K562 (cell line): ENCODE measurements at regions not wholly inside any gene's neighbourhood (a gene's known extent, or its start where the extent isn't known, plus 50 kb on each side); places are given as distances from the start of the nearest gene placed in this dataset.

ENCODE experiments used
- ATAC-seq: fragments of 200-7000 bp; cut with Tn5 transposase; 3 replicates; pipeline ENCODE4 v1.9.1; 2020; ENCODE audit warnings: moderate library complexity
- BruUV-seq: library from RNA; stranded (reverse); fragments of 400-500 nt; replicated peaks from 2 replicates; lab custom pipeline; 2021; lab: Mats Ljungman, UMichigan
- CTCF ChIA-PET: fragments of 300-600 bp; formaldehyde crosslinking; extraction: SDS; loops from one replicate; lab custom pipeline; 2021; ENCODE audit warnings: low intra/inter-chr PET ratio; lab: Yijun Ruan, JAX
- POLR2A ChIA-PET: fragments of 300-600, 350-650 bp; sonication (Branson Sonifier 250); formaldehyde crosslinking; extraction: SDS; loops from one replicate; lab custom pipeline; 2021; ENCODE audit warnings: antibody characterized with exemption, inconsistent platforms; lab: Yijun Ruan, JAX
- DNase-seq, 4 experiments: peaks; one replicate each; pipeline versions ENCODE4 v3.0.0 to v3.0.0-alpha.2; 2011 to 2018; ENCODE audit warnings: low spot score in 3 of 4, mixed read lengths in 3 of 4; ENCODE audit errors: extremely low read depth in 1 of 4
- FAIRE-seq: peaks from 2 replicates; lab custom pipeline; 2011; peaks lifted over from hg19 to GRCh38; lab: Jason Lieb, UNC
- H2AFZ ChIP-seq: 2 replicates; pipeline ENCODE4 v1.6.0; 2011; ENCODE audit warnings: low read depth, low read length, control low read depth, inconsistent platforms
- H3K27ac ChIP-seq: fragments of 200-600 bp; 3 replicates; pipeline ENCODE4 v1.8.0; 2011; ENCODE audit warnings: low read depth, mild to moderate bottlenecking, control low read depth, inconsistent platforms, low read length, moderate library complexity, mixed read lengths; ENCODE audit errors: extremely low read depth
- H3K27me3 ChIP-seq, 2 experiments: fragments of 300-600 bp in 1 of 2; 2 replicates in 1 of 2; 3 replicates in 1 of 2; pipeline versions ENCODE4 v1.6.0 to v1.8.0; 2011; ENCODE audit warnings: inconsistent platforms in 2 of 2, low read length in 2 of 2, mild to moderate bottlenecking in 1 of 2, mixed read lengths in 1 of 2, moderate library complexity in 1 of 2; ENCODE audit not compliant: control insufficient read depth in 2 of 2, insufficient read depth in 2 of 2
- H3K36me3 ChIP-seq: fragments of 300-600 bp; 3 replicates; pipeline ENCODE4 v1.8.0; 2011; ENCODE audit warnings: mild to moderate bottlenecking, low read length, inconsistent platforms; ENCODE audit not compliant: control insufficient read depth, insufficient read depth
- H3K4me1 ChIP-seq, 2 experiments: fragments of 200-600 bp in 1 of 2; replicated peaks in 1 of 2; 2 replicates in 1 of 2; 3 replicates in 1 of 2; pipeline versions ENCODE4 v1.5.1 to v1.8.0; 2011; ENCODE audit warnings: inconsistent platforms in 2 of 2, low read length in 2 of 2, mild to moderate bottlenecking in 1 of 2, mixed read lengths in 1 of 2, moderate library complexity in 1 of 2; ENCODE audit not compliant: control insufficient read depth in 2 of 2, insufficient read depth in 2 of 2
- H3K4me2 ChIP-seq: 2 replicates; pipeline ENCODE4 v1.6.1; 2011; ENCODE audit warnings: low read length, control low read depth, inconsistent platforms, mixed read lengths; ENCODE audit not compliant: insufficient read depth
- H3K4me3 ChIP-seq: fragments of 200-600 bp; sonication (generic), shearing (Covaris generic); 2 replicates; pipeline ENCODE4 v1.5.1; 2016; ENCODE audit warnings: control low read depth, inconsistent platforms
- H3K79me2 ChIP-seq: fragments of 200-600 bp; 3 replicates; pipeline ENCODE4 v1.8.0; 2011; ENCODE audit warnings: low read length, inconsistent platforms; ENCODE audit not compliant: control insufficient read depth, insufficient read depth
- H3K9ac ChIP-seq, 2 experiments: 2 replicates each; pipeline versions ENCODE4 v1.6.0 to v1.6.1; 2011; ENCODE audit warnings: low read depth in 2 of 2, low read length in 2 of 2, control low read depth in 1 of 2, inconsistent platforms in 1 of 2, mild to moderate bottlenecking in 1 of 2, mixed read lengths in 1 of 2; ENCODE audit not compliant: insufficient read depth in 1 of 2
- H3K9me1 ChIP-seq: one replicate; pipeline ENCODE4 v1.6.0; 2011; ENCODE audit warnings: inconsistent platforms, mild to moderate bottlenecking, low read length, moderate library complexity; ENCODE audit not compliant: control insufficient read depth, insufficient read depth
- H3K9me3 ChIP-seq: replicated peaks from 2 replicates; pipeline ENCODE4 v1.5.1; 2011; ENCODE audit warnings: low read depth, low read length, inconsistent platforms; ENCODE audit not compliant: control insufficient read depth, insufficient read depth
- H4K20me1 ChIP-seq: replicated peaks from 2 replicates; pipeline ENCODE4 v1.6.1; 2011; ENCODE audit warnings: low read length, inconsistent platforms, mixed read lengths; ENCODE audit not compliant: control insufficient read depth, insufficient read depth
- BDP1 ChIP-seq: IDR thresholded peaks from 3 replicates; pipeline ENCODE4 v1.6.1; 2011; ENCODE audit not compliant: insufficient read length, insufficient read depth
- CBX5 ChIP-seq: IDR thresholded peaks from 2 replicates; pipeline ENCODE4 v1.6.1; 2014; ENCODE audit warnings: low read depth, borderline replicate concordance
- DIDO1 ChIP-seq: fragments of 450-650 bp; IDR thresholded peaks from 2 replicates; pipeline ENCODE4 v1.6.1; 2016; ENCODE audit warnings: low read depth, missing biosample characterization, missing genetic modification characterization
- EP300 ChIP-seq: IDR thresholded peaks from 2 replicates; pipeline ENCODE4 v1.6.1; 2012; ENCODE audit warnings: low read length, improper control_type of control experiment
- HCFC1 ChIP-seq: IDR thresholded peaks from 2 replicates; pipeline ENCODE4 v1.6.1; 2012; ENCODE audit warnings: low read depth, low read length, improper control_type of control experiment
- IFI16 ChIP-seq: fragments of 250-450 bp; sonication (Bioruptor Pico); IDR thresholded peaks from 2 replicates; pipeline ENCODE4 v2.1.2; 2022; ENCODE audit warnings: mild to moderate bottlenecking, inconsistent platforms
- MECOM ChIP-seq: fragments of 250-450 bp; sonication (Bioruptor Pico); IDR thresholded peaks from 2 replicates; pipeline ENCODE4 v1.8.0; 2022; ENCODE audit warnings: inconsistent platforms
- RFX5 ChIP-seq: IDR thresholded peaks from 2 replicates; pipeline ENCODE4 v1.6.1; 2011; ENCODE audit warnings: low read depth, mild to moderate bottlenecking, improper control_type of control experiment, low read length
- SREBF2 ChIP-seq: sonication (generic); formaldehyde crosslinking; IDR thresholded peaks from 2 replicates; pipeline ENCODE4 v1.4.0; 2020; ENCODE audit warnings: mild to moderate bottlenecking, missing genetic modification reagents
- WGBS: fragments of 100-300 bp; shearing (Covaris generic); methylation state at CpG from one replicate; pipeline ENCODE4 v1.1.6; 2016; ENCODE audit warnings: low coverage, mixed read lengths; ENCODE audit not compliant: insufficient coverage; ENCODE audit errors: missing lambda C conversion rate; 5-methylcytosine and 5-hydroxymethylcytosine counted together
- in situ Hi-C: fragments of 300-500 bp; cut with MboI; formaldehyde crosslinking; loops from 4 replicates; pipeline ENCODE4 v1.15.0; 2018; ENCODE audit warnings: inconsistent platforms, mixed read lengths
- intact Hi-C: fragments of 100-400 bp; cut with micrococcal nuclease; formaldehyde crosslinking; loops from 2 replicates; pipeline ENCODE4 v1.14.2; 2022
- TF ChIP-seq, protein P1 (sequence below): sonication (generic); formaldehyde crosslinking; IDR thresholded peaks from 2 replicates; pipeline ENCODE4 v1.8.0; 2022; ENCODE audit warnings: missing genetic modification reagents, mild to moderate bottlenecking, moderate library complexity, borderline replicate concordance
- TF ChIP-seq, protein P2 (sequence below): fragments of 450-650 bp; formaldehyde crosslinking; conservative IDR thresholded peaks from 2 replicates; pipeline ENCODE4 v1.4.0; 2022; ENCODE audit warnings: mild to moderate bottlenecking, missing genetic modification characterization
- TF ChIP-seq, protein P3 (sequence below): IDR thresholded peaks from 2 replicates; pipeline ENCODE4 v1.6.1; 2016; ENCODE audit warnings: missing genetic modification characterization, missing compliant biosample characterization
- TF ChIP-seq, protein P4 (sequence below): fragments of 250-450 bp; sonication (Bioruptor Pico); IDR thresholded peaks from 2 replicates; pipeline ENCODE4 v1.8.0; 2022; ENCODE audit warnings: inconsistent platforms, mild to moderate bottlenecking, moderate library complexity, borderline replicate concordance

DNA sequence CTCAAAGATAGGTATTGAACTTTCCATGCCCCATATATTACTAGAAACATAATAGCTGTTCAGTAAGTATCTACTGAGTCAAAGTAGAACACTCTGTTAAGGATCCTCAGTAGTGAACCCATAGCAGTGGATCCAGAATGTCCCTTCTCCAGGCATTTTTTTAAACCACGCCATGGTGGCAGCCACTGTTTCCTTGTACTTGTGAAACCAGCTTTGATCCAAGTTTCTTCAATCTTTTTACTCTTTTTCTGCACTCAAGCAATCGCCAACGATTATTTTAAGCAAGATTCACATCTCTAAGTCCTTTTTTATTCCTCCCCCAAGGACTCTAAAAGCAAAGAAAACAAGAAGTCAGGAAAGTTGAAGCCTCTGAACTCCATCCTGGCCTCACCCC, 291.2 kb upstream of the SLC14A2 start:
- Histone ChIP-seq H3K4me1 (no peaks in the 10 kb centered on the region), H3K79me2 (no peaks in the 10 kb centered on the region), H3K9me3 (no peaks in the 10 kb centered on the region), H3K36me3 (no peaks in the 10 kb centered on the region), H3K9ac (no peak overlapping the region), H2AFZ (no peak overlapping the region), H3K27me3 (no peaks in the 10 kb centered on the region), H3K4me3 (no peak overlapping the region), H4K20me1 (no peaks in the 10 kb centered on the region), H3K9me1 (no peaks in the 10 kb centered on the region), H3K4me2 (no peak overlapping the region), H3K27ac (no peak overlapping the region)
- TF ChIP-seq BDP1: no peak
- TF ChIP-seq SREBF2 (CRISPR knock-in tag): no peak
- TF ChIP-seq, protein P1, sequence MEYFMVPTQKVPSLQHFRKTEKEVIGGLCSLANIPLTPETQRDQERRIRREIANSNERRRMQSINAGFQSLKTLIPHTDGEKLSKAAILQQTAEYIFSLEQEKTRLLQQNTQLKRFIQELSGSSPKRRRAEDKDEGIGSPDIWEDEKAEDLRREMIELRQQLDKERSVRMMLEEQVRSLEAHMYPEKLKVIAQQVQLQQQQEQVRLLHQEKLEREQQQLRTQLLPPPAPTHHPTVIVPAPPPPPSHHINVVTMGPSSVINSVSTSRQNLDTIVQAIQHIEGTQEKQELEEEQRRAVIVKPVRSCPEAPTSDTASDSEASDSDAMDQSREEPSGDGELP: no peak
- TF ChIP-seq, protein P2, sequence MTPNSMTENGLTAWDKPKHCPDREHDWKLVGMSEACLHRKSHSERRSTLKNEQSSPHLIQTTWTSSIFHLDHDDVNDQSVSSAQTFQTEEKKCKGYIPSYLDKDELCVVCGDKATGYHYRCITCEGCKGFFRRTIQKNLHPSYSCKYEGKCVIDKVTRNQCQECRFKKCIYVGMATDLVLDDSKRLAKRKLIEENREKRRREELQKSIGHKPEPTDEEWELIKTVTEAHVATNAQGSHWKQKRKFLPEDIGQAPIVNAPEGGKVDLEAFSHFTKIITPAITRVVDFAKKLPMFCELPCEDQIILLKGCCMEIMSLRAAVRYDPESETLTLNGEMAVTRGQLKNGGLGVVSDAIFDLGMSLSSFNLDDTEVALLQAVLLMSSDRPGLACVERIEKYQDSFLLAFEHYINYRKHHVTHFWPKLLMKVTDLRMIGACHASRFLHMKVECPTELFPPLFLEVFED: no peak
- TF ChIP-seq EP300: no peak
- TF ChIP-seq, protein P3, sequence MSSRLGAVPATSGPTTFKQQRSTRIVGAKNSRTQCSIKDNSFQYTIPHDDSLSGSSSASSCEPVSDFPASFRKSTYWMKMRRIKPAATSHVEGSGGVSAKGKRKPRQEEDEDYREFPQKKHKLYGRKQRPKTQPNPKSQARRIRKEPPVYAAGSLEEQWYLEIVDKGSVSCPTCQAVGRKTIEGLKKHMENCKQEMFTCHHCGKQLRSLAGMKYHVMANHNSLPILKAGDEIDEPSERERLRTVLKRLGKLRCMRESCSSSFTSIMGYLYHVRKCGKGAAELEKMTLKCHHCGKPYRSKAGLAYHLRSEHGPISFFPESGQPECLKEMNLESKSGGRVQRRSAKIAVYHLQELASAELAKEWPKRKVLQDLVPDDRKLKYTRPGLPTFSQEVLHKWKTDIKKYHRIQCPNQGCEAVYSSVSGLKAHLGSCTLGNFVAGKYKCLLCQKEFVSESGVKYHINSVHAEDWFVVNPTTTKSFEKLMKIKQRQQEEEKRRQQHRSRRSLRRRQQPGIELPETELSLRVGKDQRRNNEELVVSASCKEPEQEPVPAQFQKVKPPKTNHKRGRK (tag): no peak
- TF ChIP-seq IFI16 (CRISPR knock-in tag): no peak
- TF ChIP-seq, protein P4, sequence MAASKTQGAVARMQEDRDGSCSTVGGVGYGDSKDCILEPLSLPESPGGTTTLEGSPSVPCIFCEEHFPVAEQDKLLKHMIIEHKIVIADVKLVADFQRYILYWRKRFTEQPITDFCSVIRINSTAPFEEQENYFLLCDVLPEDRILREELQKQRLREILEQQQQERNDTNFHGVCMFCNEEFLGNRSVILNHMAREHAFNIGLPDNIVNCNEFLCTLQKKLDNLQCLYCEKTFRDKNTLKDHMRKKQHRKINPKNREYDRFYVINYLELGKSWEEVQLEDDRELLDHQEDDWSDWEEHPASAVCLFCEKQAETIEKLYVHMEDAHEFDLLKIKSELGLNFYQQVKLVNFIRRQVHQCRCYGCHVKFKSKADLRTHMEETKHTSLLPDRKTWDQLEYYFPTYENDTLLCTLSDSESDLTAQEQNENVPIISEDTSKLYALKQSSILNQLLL (CRISPR knock-in tag): no peak
- TF ChIP-seq MECOM (CRISPR knock-in tag): no peak
- TF ChIP-seq CBX5: no peak
- no peak for TF ChIP-seq HCFC1
- no peak for TF ChIP-seq RFX5
- no peak for TF ChIP-seq DIDO1 (tag)
- 5% methylated on average over 3 of the region's 3 CpGs for WGBS
- DNase-seq: no peak
- in situ Hi-C loops: no loop called here
- POLR2A ChIA-PET: no interaction called here
- no TSS peak for BruUV-seq
- intact Hi-C loops: no loop called here
- FAIRE-seq: no peak
- CTCF ChIA-PET: no interaction called here
- ATAC-seq: no peak
